K562 (cell line): ENCODE measurements at regions not wholly inside any gene's neighbourhood (a gene's known extent, or its start where the extent isn't known, plus 50 kb on each side); places are given as distances from the start of the nearest gene placed in this dataset.

Experiments used
- ATAC-seq: fragments of 200-7000 bp; cut with Tn5 transposase; 3 replicates; pipeline ENCODE4 v1.9.1; 2020; ENCODE audit warnings: moderate library complexity
- BruUV-seq: library from RNA; stranded (reverse); fragments of 400-500 nt; replicated peaks from 2 replicates; lab custom pipeline; 2021; lab: Mats Ljungman, UMichigan
- CTCF ChIA-PET: fragments of 300-600 bp; formaldehyde crosslinking; extraction: SDS; loops from one replicate; lab custom pipeline; 2021; ENCODE audit warnings: low intra/inter-chr PET ratio; lab: Yijun Ruan, JAX
- POLR2A ChIA-PET: fragments of 300-600, 350-650 bp; sonication (Branson Sonifier 250); formaldehyde crosslinking; extraction: SDS; loops from one replicate; lab custom pipeline; 2021; ENCODE audit warnings: antibody characterized with exemption, inconsistent platforms; lab: Yijun Ruan, JAX
- DNase-seq, 4 experiments: peaks; one replicate each; pipeline versions ENCODE4 v3.0.0 to v3.0.0-alpha.2; 2011 to 2018; ENCODE audit warnings: low spot score in 3 of 4, mixed read lengths in 3 of 4; ENCODE audit errors: extremely low read depth in 1 of 4
- FAIRE-seq: peaks from 2 replicates; lab custom pipeline; 2011; peaks lifted over from hg19 to GRCh38; lab: Jason Lieb, UNC
- H2AFZ ChIP-seq: 2 replicates; pipeline ENCODE4 v1.6.0; 2011; ENCODE audit warnings: low read depth, low read length, control low read depth, inconsistent platforms
- H3K27ac ChIP-seq: fragments of 200-600 bp; 3 replicates; pipeline ENCODE4 v1.8.0; 2011; ENCODE audit warnings: low read depth, mild to moderate bottlenecking, control low read depth, inconsistent platforms, low read length, moderate library complexity, mixed read lengths; ENCODE audit errors: extremely low read depth
- H3K27me3 ChIP-seq, 2 experiments: fragments of 300-600 bp in 1 of 2; 2 replicates in 1 of 2; 3 replicates in 1 of 2; pipeline versions ENCODE4 v1.6.0 to v1.8.0; 2011; ENCODE audit warnings: inconsistent platforms in 2 of 2, low read length in 2 of 2, mild to moderate bottlenecking in 1 of 2, mixed read lengths in 1 of 2, moderate library complexity in 1 of 2; ENCODE audit not compliant: control insufficient read depth in 2 of 2, insufficient read depth in 2 of 2
- H3K36me3 ChIP-seq: fragments of 300-600 bp; 3 replicates; pipeline ENCODE4 v1.8.0; 2011; ENCODE audit warnings: mild to moderate bottlenecking, low read length, inconsistent platforms; ENCODE audit not compliant: control insufficient read depth, insufficient read depth
- H3K4me1 ChIP-seq, 2 experiments: fragments of 200-600 bp in 1 of 2; replicated peaks in 1 of 2; 2 replicates in 1 of 2; 3 replicates in 1 of 2; pipeline versions ENCODE4 v1.5.1 to v1.8.0; 2011; ENCODE audit warnings: inconsistent platforms in 2 of 2, low read length in 2 of 2, mild to moderate bottlenecking in 1 of 2, mixed read lengths in 1 of 2, moderate library complexity in 1 of 2; ENCODE audit not compliant: control insufficient read depth in 2 of 2, insufficient read depth in 2 of 2
- H3K4me2 ChIP-seq: 2 replicates; pipeline ENCODE4 v1.6.1; 2011; ENCODE audit warnings: low read length, control low read depth, inconsistent platforms, mixed read lengths; ENCODE audit not compliant: insufficient read depth
- H3K4me3 ChIP-seq: fragments of 200-600 bp; sonication (generic), shearing (Covaris generic); 2 replicates; pipeline ENCODE4 v1.5.1; 2016; ENCODE audit warnings: control low read depth, inconsistent platforms
- H3K79me2 ChIP-seq: fragments of 200-600 bp; 3 replicates; pipeline ENCODE4 v1.8.0; 2011; ENCODE audit warnings: low read length, inconsistent platforms; ENCODE audit not compliant: control insufficient read depth, insufficient read depth
- H3K9ac ChIP-seq, 2 experiments: 2 replicates each; pipeline versions ENCODE4 v1.6.0 to v1.6.1; 2011; ENCODE audit warnings: low read depth in 2 of 2, low read length in 2 of 2, control low read depth in 1 of 2, inconsistent platforms in 1 of 2, mild to moderate bottlenecking in 1 of 2, mixed read lengths in 1 of 2; ENCODE audit not compliant: insufficient read depth in 1 of 2
- H3K9me1 ChIP-seq: one replicate; pipeline ENCODE4 v1.6.0; 2011; ENCODE audit warnings: inconsistent platforms, mild to moderate bottlenecking, low read length, moderate library complexity; ENCODE audit not compliant: control insufficient read depth, insufficient read depth
- H3K9me3 ChIP-seq: replicated peaks from 2 replicates; pipeline ENCODE4 v1.5.1; 2011; ENCODE audit warnings: low read depth, low read length, inconsistent platforms; ENCODE audit not compliant: control insufficient read depth, insufficient read depth
- H4K20me1 ChIP-seq: replicated peaks from 2 replicates; pipeline ENCODE4 v1.6.1; 2011; ENCODE audit warnings: low read length, inconsistent platforms, mixed read lengths; ENCODE audit not compliant: control insufficient read depth, insufficient read depth
- CSDE1 ChIP-seq, 2 experiments: fragments of 450-650 bp; IDR thresholded peaks; 2 replicates each; pipeline ENCODE4 v1.6.1; 2016; ENCODE audit warnings: mild to moderate bottlenecking in 1 of 2
- FOXO4 ChIP-seq: fragments of 450-650 bp; formaldehyde crosslinking; IDR thresholded peaks from 2 replicates; pipeline ENCODE4 v1.4.0; 2020; ENCODE audit warnings: mild to moderate bottlenecking, moderate library complexity
- HMGN3 ChIP-seq: IDR thresholded peaks from 2 replicates; pipeline ENCODE4 v1.6.1; 2011; ENCODE audit warnings: borderline replicate concordance, low read depth, mild to moderate bottlenecking, mixed read lengths, low read length; ENCODE audit not compliant: insufficient read length; ENCODE audit errors: extremely low read depth
- HMGXB4 ChIP-seq: sonication (generic); formaldehyde crosslinking; IDR thresholded peaks from 2 replicates; pipeline ENCODE4 v1.8.1; 2023; ENCODE audit warnings: mild to moderate bottlenecking, missing genetic modification reagents
- TBP ChIP-seq: optimal IDR thresholded peaks from 2 replicates; pipeline ENCODE3; 2011; ENCODE audit warnings: low read depth, low read length, improper control_type of control experiment
- ZBTB2 ChIP-seq: fragments of 450-650 bp; IDR thresholded peaks from 2 replicates; pipeline ENCODE4 v1.6.1; 2016; ENCODE audit warnings: antibody characterized with exemption
- ZC3H8 ChIP-seq: fragments of 450-650 bp; IDR thresholded peaks from 2 replicates; pipeline ENCODE4 v1.6.1; 2017
- ZNF398 ChIP-seq: fragments of 250-450 bp; sonication (Bioruptor Pico); IDR thresholded peaks from 2 replicates; pipeline ENCODE4 v1.8.0; 2021; ENCODE audit warnings: moderate library complexity, mild to moderate bottlenecking, inconsistent platforms
- ZNF507 ChIP-seq: conservative IDR thresholded peaks from 2 replicates; pipeline ENCODE4 v1.6.1; 2017; ENCODE audit warnings: missing genetic modification characterization, missing compliant biosample characterization
- ZNF518B ChIP-seq: fragments of 250-450 bp; sonication (Bioruptor Pico); IDR thresholded peaks from 2 replicates; pipeline ENCODE4 v1.5.0; 2021; ENCODE audit warnings: mild to moderate bottlenecking, moderate library complexity
- WGBS: fragments of 100-300 bp; shearing (Covaris generic); methylation state at CpG from one replicate; pipeline ENCODE4 v1.1.6; 2016; ENCODE audit warnings: low coverage, mixed read lengths; ENCODE audit not compliant: insufficient coverage; ENCODE audit errors: missing lambda C conversion rate; 5-methylcytosine and 5-hydroxymethylcytosine counted together
- in situ Hi-C: fragments of 300-500 bp; cut with MboI; formaldehyde crosslinking; loops from 4 replicates; pipeline ENCODE4 v1.15.0; 2018; ENCODE audit warnings: inconsistent platforms, mixed read lengths
- intact Hi-C: fragments of 100-400 bp; cut with micrococcal nuclease; formaldehyde crosslinking; loops from 2 replicates; pipeline ENCODE4 v1.14.2; 2022

GRCh38 chr5:117337064-117337749 is 762.6 kb upstream of the SEMA6A start (continued):
- TF ChIP-seq ZBTB2 = no peak
- TF ChIP-seq TBP = no peak
- no peak for TF ChIP-seq CSDE1 (IDR thresholded peaks at IDR 0.05)

- H3K27me3 ChIP-seq = no peaks in the 10 kb centered on the region
- H3K9me1 ChIP-seq = no peaks in the 10 kb centered on the region
- no peaks in the 10 kb centered on the region for H3K36me3 ChIP-seq
- no peaks in the 10 kb centered on the region for H3K4me1 ChIP-seq
- 3% methylated on average over 3 of the region's 3 CpGs for WGBS
- no peak overlapping the region for H2AFZ ChIP-seq
- H3K9ac ChIP-seq = no peak overlapping the region
- H3K79me2 ChIP-seq = no peaks in the 10 kb centered on the region
- POLR2A ChIA-PET = interaction anchor here (0.7 kb wide), 1 partner anchor 1161 kb away, joined by 3 read pairs; no protein-coding TSS in a partner anchor
- intact Hi-C loops = no loop called here
- H3K27ac ChIP-seq = no peak overlapping the region
- H4K20me1 ChIP-seq = no peaks in the 10 kb centered on the region
- CTCF ChIA-PET = no interaction called here
- FAIRE-seq (no peak), DNase-seq (no peak), ATAC-seq (no peak)
- no TSS peak for BruUV-seq
- H3K9me3 ChIP-seq = no peaks in the 10 kb centered on the region
- no peak overlapping the region for H3K4me2 ChIP-seq
- no peak overlapping the region for H3K4me3 ChIP-seq
- in situ Hi-C loops = no loop called here
- TF ChIP-seq FOXO4 (CRISPR knock-in tag) (no peak), ZNF518B (no peak), ZNF398 (CRISPR knock-in tag) (no peak), ZC3H8 (no peak), ZNF507 (tag) (no peak), HMGXB4 (no peak), HMGN3 (no peak)
Observed at GRCh38 chr5:117336208-117336607, 761.6 kb upstream of the SEMA6A start.
